PC-3 (cell line): ENCODE measurements at regions not wholly inside any gene's neighbourhood (a gene's known extent, or its start where the extent isn't known, plus 50 kb on each side); places are given as distances from the start of the nearest gene placed in this dataset.

Experiments used
- ATAC-seq: fragments of 200-7000 bp; cut with Tn5 transposase; 2 replicates; pipeline ENCODE4 v1.9.1; 2020; ENCODE audit warnings: mild to moderate bottlenecking, moderate library complexity
- BruUV-seq: library from RNA; stranded (reverse); fragments of 400-500 nt; replicated peaks from 2 replicates; lab custom pipeline; 2021; lab: Mats Ljungman, UMichigan
- CTCF ChIA-PET: fragments of 300-600 bp; sonication (Branson Sonifier 250); formaldehyde crosslinking; loops from one replicate; lab custom pipeline; 2022; ENCODE audit warnings: antibody characterized with exemption; lab: Charles Lee
- POLR2A ChIA-PET: fragments of 300-600 bp; sonication (Branson Sonifier 250); formaldehyde crosslinking; loops from one replicate; lab custom pipeline; 2022; ENCODE audit warnings: antibody characterized with exemption; ENCODE audit not compliant: unreplicated experiment; lab: Charles Lee
- DNase-seq: peaks from one replicate; pipeline ENCODE4 v3.0.0-alpha.2; 2015
- H2AFZ ChIP-seq: fragments of 300-600 bp; sonication (generic); 2 replicates; pipeline ENCODE4 v1.6.0; 2016; ENCODE audit warnings: antibody characterized with exemption, low read length
- H3F3A ChIP-seq: fragments of 300-600 bp; sonication (generic); one replicate; pipeline ENCODE4 v1.6.0; 2017; ENCODE audit warnings: antibody characterized with exemption, low read length, control low read depth, mild to moderate bottlenecking; ENCODE audit not compliant: unreplicated experiment
- H3K27ac ChIP-seq: fragments of 300-600 bp; sonication (generic); 2 replicates; pipeline ENCODE4 v1.5.1; 2016; ENCODE audit warnings: mild to moderate bottlenecking, low read length
- H3K27me3 ChIP-seq: fragments of 300-600 bp; sonication (generic); 2 replicates; pipeline ENCODE4 v1.6.1; 2016; ENCODE audit warnings: low read length, mixed read lengths
- H3K36me3 ChIP-seq: fragments of 300-600 bp; sonication (generic); 2 replicates; pipeline ENCODE4 v1.6.1; 2016; ENCODE audit warnings: low read depth, mixed run types, low read length, mixed read lengths
- H3K4me1 ChIP-seq: fragments of 300-600 bp; sonication (generic); 2 replicates; pipeline ENCODE4 v1.5.1; 2016; ENCODE audit warnings: low read length; ENCODE audit not compliant: insufficient read depth
- H3K4me2 ChIP-seq: fragments of 300-600 bp; sonication (generic); 2 replicates; pipeline ENCODE4 v1.6.0; 2016; ENCODE audit warnings: low read length
- H3K4me3 ChIP-seq: fragments of 300-600 bp; sonication (generic); 2 replicates; pipeline ENCODE4 v1.5.1; 2016; ENCODE audit warnings: mild to moderate bottlenecking, low read length, mixed read lengths
- H3K79me2 ChIP-seq: fragments of 300-600 bp; sonication (generic); 2 replicates; pipeline ENCODE4 v1.6.1; 2017; ENCODE audit warnings: low read length, mixed read lengths
- H3K9ac ChIP-seq: fragments of 300-600 bp; sonication (generic); 2 replicates; pipeline ENCODE4 v1.6.0; 2016; ENCODE audit warnings: mild to moderate bottlenecking, low read length
- H3K9me2 ChIP-seq: fragments of 300-600 bp; sonication (generic); replicated peaks from 2 replicates; pipeline ENCODE4 v1.6.1; 2016; ENCODE audit warnings: mixed run types, low read length, mixed read lengths
- H3K9me3 ChIP-seq: fragments of 300-600 bp; sonication (generic); 2 replicates; pipeline ENCODE4 v1.6.1; 2016; ENCODE audit warnings: low read length, mixed read lengths
- H4K20me1 ChIP-seq: fragments of 300-600 bp; sonication (generic); 2 replicates; pipeline ENCODE4 v1.6.1; 2016; ENCODE audit warnings: low read length, mixed read lengths
- CTCF ChIP-seq: fragments of 300-600 bp; sonication (generic); conservative IDR thresholded peaks from 2 replicates; pipeline ENCODE4 v1.5.1; 2017; ENCODE audit warnings: antibody characterized with exemption, low read depth, mild to moderate bottlenecking, low read length
- EZH2 ChIP-seq: fragments of 300-600 bp; sonication (generic); IDR thresholded peaks from one replicate; pipeline ENCODE4 v1.6.1; 2017; ENCODE audit warnings: antibody characterized with exemption, mild to moderate bottlenecking, low read length; ENCODE audit not compliant: unreplicated experiment
- EZH2phosphoT487 ChIP-seq: fragments of 300-600 bp; sonication (generic); IDR thresholded peaks from 2 replicates; pipeline ENCODE4 v1.6.1; 2018; ENCODE audit warnings: mild to moderate bottlenecking, antibody characterized with exemption, low read length, borderline replicate concordance
- intact Hi-C: fragments of 100-400 bp; cut with micrococcal nuclease; formaldehyde crosslinking; loops from 2 replicates; pipeline ENCODE4 v1.9.0; 2023

GRCh38 chr2:171249689-171250088 lies 89.0 kb upstream of the TLK1 start:
- no TSS peak for BruUV-seq
- H4K20me1 ChIP-seq: no peaks in the 10 kb centered on the region
- no peak overlapping the region for H3K27ac ChIP-seq
- ATAC-seq (no peak), DNase-seq (no peak)
- no peaks in the 10 kb centered on the region for H3K4me1 ChIP-seq
- H3K9ac ChIP-seq: no peak overlapping the region
- CTCF ChIA-PET: no interaction called here
- TF ChIP-seq CTCF (no peak), EZH2 (no peak), EZH2phosphoT487 (no peak)
- H3K36me3 ChIP-seq: no peaks in the 10 kb centered on the region; the same call in 1 of the 2 replicates
- H3K27me3 ChIP-seq: no peaks in the 10 kb centered on the region
- POLR2A ChIA-PET: no interaction called here
- no peaks in the 10 kb centered on the region for H3F3A ChIP-seq
- no peaks in the 10 kb centered on the region; the same call in 1 of the 2 replicates for H3K9me3 ChIP-seq
- no peak overlapping the region for H3K4me2 ChIP-seq
- no peak overlapping the region for H3K4me3 ChIP-seq
- H3K9me2 ChIP-seq: no peaks in the 10 kb centered on the region
- H3K79me2 ChIP-seq: no peaks in the 10 kb centered on the region
- intact Hi-C loops: no loop called here
- no peak overlapping the region for H2AFZ ChIP-seq

DNA sequence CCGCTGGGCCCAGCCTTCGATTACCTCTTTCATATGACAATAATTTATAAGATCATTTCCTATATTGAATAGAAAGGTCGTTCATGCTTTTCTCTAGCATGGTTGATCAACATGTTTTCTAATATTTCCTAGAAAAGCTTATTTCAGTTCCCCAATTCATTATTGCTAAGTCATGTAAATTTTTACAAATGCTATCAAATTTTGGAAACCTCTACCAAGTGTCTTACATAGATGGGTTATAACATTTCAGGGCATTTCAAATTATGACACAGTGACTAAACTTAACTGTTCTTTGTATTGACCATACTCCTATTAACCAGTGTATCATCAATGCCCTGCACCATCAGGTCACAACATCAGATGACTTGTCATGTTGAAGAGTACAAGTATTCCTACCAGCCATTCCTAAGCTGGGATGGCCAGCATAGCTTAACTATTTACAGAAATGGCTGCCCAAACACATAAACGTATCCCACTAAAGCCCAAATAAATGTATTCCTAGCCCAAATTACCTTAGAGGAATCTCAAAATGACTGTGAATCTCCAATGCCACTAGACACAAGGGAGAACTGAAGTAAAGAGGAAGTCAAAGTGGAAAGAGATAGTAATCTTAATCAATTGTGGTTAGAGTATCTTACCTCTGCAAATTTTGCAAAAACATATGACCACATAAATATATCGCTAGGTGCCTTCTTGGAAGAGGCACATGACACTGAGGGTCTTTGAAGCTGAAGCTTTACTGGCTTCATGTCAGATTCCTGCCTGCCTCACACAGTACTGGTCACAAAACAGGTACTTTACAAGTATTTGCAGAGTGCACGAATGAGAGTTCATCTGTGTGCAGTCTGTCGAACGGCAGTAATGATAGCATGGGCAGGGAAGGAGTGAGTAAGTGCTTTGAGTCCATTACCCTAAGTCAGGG lies 87.3 kb upstream of the TLK1 start:
- Histone ChIP-seq H3K79me2 (no peaks in the 10 kb centered on the region), H3F3A (no peaks in the 10 kb centered on the region), H3K4me1 (no peaks in the 10 kb centered on the region), H3K27me3 (no peaks in the 10 kb centered on the region), H3K36me3 (no peaks in the 10 kb centered on the region; the same call in 1 of the 2 replicates), H3K9me3 (no peaks in the 10 kb centered on the region; the same call in 1 of the 2 replicates), H3K4me3 (no peak overlapping the region), H4K20me1 (no peaks in the 10 kb centered on the region), H3K27ac (no peak overlapping the region), H2AFZ (no peak overlapping the region), H3K9me2 (no peaks in the 10 kb centered on the region), H3K4me2 (no peak overlapping the region), H3K9ac (no peak overlapping the region)
- TF ChIP-seq EZH2phosphoT487 (no peak), CTCF (no peak), EZH2 (no peak)
- no TSS peak for BruUV-seq
- ATAC-seq (no peak), DNase-seq (no peak)
- ChIA-PET POLR2A (interaction anchor here (0.6 kb wide), 1 partner anchor 311 kb away, joined by 3 read pairs; no protein-coding TSS in a partner anchor), CTCF (no interaction called here)
- intact Hi-C loops: no loop called here
